Stimulated activated CD4-positive, alpha-beta T cell treated with anti-CD3 and anti-CD28 coated beads, Interleukin-12 subunit alpha, Interleukin-12 subunit beta, amount 100 ng/mL, for 48 hours (primary cell): ENCODE measurements at regions not wholly inside any gene's neighbourhood (a gene's known extent, or its start where the extent isn't known, plus 50 kb on each side); places are given as distances from the start of the nearest gene placed in this dataset.

Source experiments
- DNase-seq, 3 donors: peaks; one replicate each; pipeline ENCODE4 v3.0.0-alpha.2; 2020; ENCODE audit warnings: low read depth in 2 of 3, low spot score in 1 of 3

- DNase-seq: no peak
Measured at GRCh38 chr11:119547511-119547910, 124.5 kb upstream of the THY1 start.

GRCh38 chr11:119545978-119546915 lies 123.3 kb upstream of the THY1 start:
- no peak for DNase-seq

GRCh38 chr11:119540370-119541125 lies 117.6 kb upstream of the THY1 start:
- no peak for DNase-seq

GRCh38 chr11:119539583-119539982 lies 116.6 kb upstream of the THY1 start:
- DNase-seq: no peak

GRCh38 chr11:119538753-119539152 lies 115.8 kb upstream of the THY1 start:
- no peak for DNase-seq

GRCh38 chr11:119537306-119538253 lies 114.6 kb upstream of the THY1 start:
- DNase-seq: no peak

GRCh38 chr11:119536801-119537200 lies 113.8 kb upstream of the THY1 start:
- DNase-seq: no peak

- peak; percentile 29 to 61 (median 58) for DNase-seq
Measured at GRCh38 chr11:119533921-119534736, 111.2 kb upstream of the THY1 start.

- no peak for DNase-seq
Measured at GRCh38 chr11:119533462-119533861, 110.5 kb upstream of the THY1 start.

GRCh38 chr11:119532551-119532950 lies 109.6 kb upstream of the THY1 start:
- DNase-seq: no peak

GRCh38 chr11:119531623-119532022 lies 108.7 kb upstream of the THY1 start:
- no peak for DNase-seq

- no peak for DNase-seq
Measured at GRCh38 chr11:119531056-119531455, 108.1 kb upstream of the THY1 start.

GRCh38 chr11:119530509-119530908 lies 107.5 kb upstream of the THY1 start:
- no peak for DNase-seq

- no peak for DNase-seq
Measured at GRCh38 chr11:119529936-119530335, 107.0 kb upstream of the THY1 start.

GRCh38 chr11:119529063-119529845 lies 106.3 kb upstream of the THY1 start:
- DNase-seq: no peak

- no peak for DNase-seq
Measured at GRCh38 chr11:119525867-119526196, 102.9 kb upstream of the THY1 start.

- no peak for DNase-seq
Measured at GRCh38 chr11:119525180-119525866, 102.4 kb upstream of the THY1 start.

- DNase-seq: no peak
Measured at GRCh38 chr11:119523539-119524157, 100.7 kb upstream of the THY1 start.

- DNase-seq: no peak
Measured at GRCh38 chr11:119522609-119523008, 99.6 kb upstream of the THY1 start.
